Muscle of leg (tissue), 3 donors: ENCODE measurements at regions not wholly inside any gene's neighbourhood (a gene's known extent, or its start where the extent isn't known, plus 50 kb on each side); places are given as distances from the start of the nearest gene placed in this dataset.

Source experiments
- DNase-seq: peaks from one replicate; pipeline ENCODE4 v3.0.0; 2013
- H3K27ac ChIP-seq: one replicate; pipeline ENCODE4 v1.5.1; 2013; ENCODE audit warnings: mild to moderate bottlenecking, low read length, control low read depth
- H3K27me3 ChIP-seq: one replicate; pipeline ENCODE4 v1.6.1; 2013; ENCODE audit warnings: low read length; ENCODE audit not compliant: control insufficient read depth, insufficient read depth
- H3K36me3 ChIP-seq: one replicate; pipeline ENCODE4 v1.6.1; 2013; ENCODE audit warnings: low read length; ENCODE audit not compliant: control insufficient read depth, insufficient read depth
- H3K4me1 ChIP-seq: one replicate; pipeline ENCODE4 v1.6.1; 2013; ENCODE audit warnings: low read length; ENCODE audit not compliant: control insufficient read depth, insufficient read depth
- H3K4me3 ChIP-seq: one replicate; pipeline ENCODE4 v1.5.1; 2013; ENCODE audit warnings: low read length, control low read depth
- H3K9me3 ChIP-seq: replicated peaks from 2 replicates; pipeline ENCODE4 v1.6.1; 2013; ENCODE audit warnings: low read depth, low read length; ENCODE audit not compliant: control insufficient read depth
- WGBS: methylation state at CpG from one replicate; pipeline ENCODE4 v1.1.5; 2013; ENCODE audit warnings: missing lambda C conversion rate; ENCODE audit not compliant: insufficient coverage; 5-methylcytosine and 5-hydroxymethylcytosine counted together

- Histone ChIP-seq H3K9me3 (no peaks in the 10 kb centered on the region), H3K4me1 (peaks cover 30% of the 10 kb centered on the region), H3K4me3 (no peak overlapping the region), H3K27me3 (no peaks in the 10 kb centered on the region), H3K27ac (peak overlapping the region; percentile 90), H3K36me3 (no peaks in the 10 kb centered on the region)
- 49% methylated on average over 16 of the region's 17 CpGs for WGBS
- peak; percentile 81 for DNase-seq
Measured at GRCh38 chr6:111996144-111996865, 57.6 kb upstream of the CCN6 start.

- H3K36me3 ChIP-seq, result no peaks in the 10 kb centered on the region
- H3K27me3 ChIP-seq, result no peaks in the 10 kb centered on the region
- peak; percentile 95 for DNase-seq
- 10% methylated on average over 16 of the region's 23 CpGs for WGBS
- no peaks in the 10 kb centered on the region for H3K9me3 ChIP-seq
- peaks cover 30% of the 10 kb centered on the region for H3K4me1 ChIP-seq
- H3K4me3 ChIP-seq, result peak overlapping the region; percentile 6
- peak overlapping the region; percentile 90 for H3K27ac ChIP-seq
Measured at GRCh38 chr6:111997078-111997852, 56.6 kb upstream of the CCN6 start.

- DNase-seq, result peak; percentile 92
- WGBS, result 19% methylated on average over 4 of the region's 6 CpGs
- Histone ChIP-seq H3K27me3 (no peaks in the 10 kb centered on the region), H3K9me3 (no peaks in the 10 kb centered on the region), H3K4me3 (no peak overlapping the region), H3K27ac (peak overlapping the region; percentile 90), H3K36me3 (no peaks in the 10 kb centered on the region), H3K4me1 (peaks cover 24% of the 10 kb centered on the region)
Measured at GRCh38 chr6:111997853-111998208, 56.1 kb upstream of the CCN6 start.

GRCh38 chr6:112002307-112002706 is 51.6 kb upstream of the CCN6 start:
- H3K27me3 ChIP-seq, result no peaks in the 10 kb centered on the region
- no peaks in the 10 kb centered on the region for H3K9me3 ChIP-seq
- WGBS, result no CpG with 5 or more reads among the region's 1 CpG
- no peaks in the 10 kb centered on the region for H3K36me3 ChIP-seq
- H3K27ac ChIP-seq, result no peak overlapping the region
- H3K4me3 ChIP-seq, result no peak overlapping the region
- DNase-seq, result no peak
- H3K4me1 ChIP-seq, result peaks cover 25% of the 10 kb centered on the region
